ENCODE measurements at regions not wholly inside any gene's neighbourhood (a gene's known extent, or its start where the extent isn't known, plus 50 kb on each side); places are given as distances from the start of the nearest gene placed in this dataset.

DNA sequence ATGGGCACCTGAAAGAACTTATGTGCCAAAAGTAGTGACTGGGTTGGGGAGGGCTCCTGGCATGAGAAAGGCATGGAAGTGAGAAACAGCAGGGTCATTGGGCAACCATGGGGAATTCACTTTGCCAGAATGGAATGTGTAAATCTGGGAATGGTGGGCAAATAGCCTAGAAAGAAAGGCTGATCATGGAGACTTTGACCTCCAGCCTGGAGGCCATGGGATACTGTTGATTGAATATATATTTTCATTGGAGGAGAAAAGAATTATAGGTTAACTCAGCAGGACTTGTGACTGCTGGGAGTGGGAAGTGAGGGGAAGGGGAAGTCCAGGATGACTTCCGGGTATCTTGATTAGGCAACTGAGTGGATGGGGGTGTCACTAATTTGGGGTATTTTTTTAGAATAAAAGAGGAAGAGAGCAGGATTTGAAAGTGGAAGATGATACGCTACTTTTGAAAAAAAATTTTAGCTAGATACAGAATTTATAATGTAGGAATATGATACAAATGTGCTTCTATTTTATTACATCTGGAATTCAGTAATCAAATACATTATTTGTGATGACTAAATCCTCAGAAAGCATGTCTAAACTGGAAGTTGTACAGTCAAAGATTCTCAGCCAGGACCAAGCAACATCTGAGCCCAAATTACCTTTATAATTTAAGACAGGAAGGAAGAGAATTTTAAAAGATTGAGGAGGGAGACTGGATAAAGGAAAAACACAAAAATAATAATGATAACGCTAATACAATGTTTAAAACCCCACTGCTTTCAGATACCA lies 116.2 kb downstream of the GATA6 start:
- Histone ChIP-seq H3K27me3 (ENCODE audit: control insufficient read depth, insufficient read depth, low read length) (no peaks in the 10 kb centered on the region), H3K18ac (ENCODE audit: low read depth, low read length) (no peak overlapping the region), H3K79me1 (ENCODE audit: low read depth in 1 of 2, low read length in 2 of 2) (no peaks in the 10 kb centered on the region), H3K9ac (ENCODE audit: low read depth, low read length) (no peak overlapping the region), H2BK120ac (ENCODE audit: low read depth, low read length) (no peak overlapping the region), H3K4me2 (ENCODE audit: low read depth, low read length) (no peak overlapping the region), H3K14ac (replicated peaks; ENCODE audit: low read depth, low read length) (no peak overlapping the region), H4K91ac (ENCODE audit: insufficient read depth, low read depth, low read length) (no peak overlapping the region), H3K36me3 (ENCODE audit: control insufficient read depth, insufficient read depth, low read length) (no peaks in the 10 kb centered on the region), H4K20me1 (ENCODE audit: insufficient read depth, low read length) (no peaks in the 10 kb centered on the region), H2AFZ (replicated peaks; ENCODE audit: low read length, poor library complexity) (no peak overlapping the region), H3K23ac (ENCODE audit: low read depth, low read length) (no peak overlapping the region), H2AK9ac (replicated peaks; ENCODE audit: low read depth, low read length, poor library complexity) (no peak overlapping the region), H2AK5ac (ENCODE audit: low read depth, low read length) (no peak overlapping the region), H3K9me3 (ENCODE audit: control insufficient read depth, insufficient read depth, low read length) (peaks cover 2% of the 10 kb centered on the region; the same call in 1 of the 2 replicates), H2BK20ac (ENCODE audit: low read depth, low read length) (no peak overlapping the region), H2BK5ac (ENCODE audit: low read depth, low read length, poor library complexity, severe bottlenecking) (no peak overlapping the region), H2BK15ac (ENCODE audit: low read depth, low read length) (no peak overlapping the region), H3K4ac (ENCODE audit: low read depth, low read length) (no peak overlapping the region; the same call in 1 of the 2 replicates), H3K27ac (ENCODE audit: insufficient read depth, low read length) (no peak overlapping the region), H3K9me1 (ENCODE audit: insufficient read depth, low read length) (peaks cover 12% of the 10 kb centered on the region; the same call in 1 of the 2 replicates), H3K4me1 (ENCODE audit: control insufficient read depth, insufficient read depth, low read length) (peaks cover 4% of the 10 kb centered on the region), H3K4me3 (ENCODE audit: insufficient read depth, low read depth, low read length) (no peak overlapping the region), H4K5ac (ENCODE audit: low read depth, low read length) (no peak overlapping the region), H3K56ac (ENCODE audit: extremely low read depth, insufficient read depth, low read length) (no peak overlapping the region), H4K8ac (ENCODE audit: low read depth in 2 of 2, low read length in 2 of 2) (no peak overlapping the region)
- CTCF ChIA-PET: no interaction called here
- ATAC-seq (ENCODE audit: low read depth): no peak
- in situ Hi-C loops (cut with MboI; ENCODE audit: low sequenced_read_pairs) (no loop called here), intact Hi-C loops (cut with micrococcal nuclease) (no loop called here), dilution Hi-C loops (cut with HindIII; ENCODE audit: low sequenced_read_pairs, unreplicated experiment) (no loop called here)
- no peak for DNase-seq
- TF ChIP-seq RAD21 (IDR thresholded peaks at IDR 0.05; ENCODE audit: low read length) (no peak), BHLHE40 (IDR thresholded peaks at IDR 0.05; ENCODE audit: low read depth, low read length) (no peak), CTCF (conservative IDR thresholded peaks at IDR 0.05; ENCODE audit: low read depth, low read length) (no peak), RFX5 (IDR thresholded peaks at IDR 0.05; ENCODE audit: low read depth, low read length) (no peak), NFE2L2 (IDR thresholded peaks at IDR 0.05; ENCODE audit: low read depth, low read length) (no peak), POLR2A (IDR thresholded peaks at IDR 0.05; ENCODE audit: low read depth, low read length) (no peak), CEBPB (IDR thresholded peaks at IDR 0.05; ENCODE audit: low read depth, low read length) (no peak), RCOR1 (IDR thresholded peaks at IDR 0.05; ENCODE audit: insufficient replicate concordance, low read length) (no peak), FOS (IDR thresholded peaks at IDR 0.05; ENCODE audit: low read depth, low read length) (no peak), MAZ (IDR thresholded peaks at IDR 0.05; ENCODE audit: borderline replicate concordance, low read depth, low read length) (no peak), CHD1 (IDR thresholded peaks at IDR 0.05; ENCODE audit: low read depth, low read length) (no peak), MXI1 (IDR thresholded peaks at IDR 0.05; ENCODE audit: borderline replicate concordance, low read depth, low read length) (no peak), MAFK (IDR thresholded peaks at IDR 0.05; ENCODE audit: low read depth, low read length) (no peak), SMC3 (IDR thresholded peaks at IDR 0.05; ENCODE audit: low read depth, low read length) (no peak)
- TF ChIP-seq, protein P1, sequence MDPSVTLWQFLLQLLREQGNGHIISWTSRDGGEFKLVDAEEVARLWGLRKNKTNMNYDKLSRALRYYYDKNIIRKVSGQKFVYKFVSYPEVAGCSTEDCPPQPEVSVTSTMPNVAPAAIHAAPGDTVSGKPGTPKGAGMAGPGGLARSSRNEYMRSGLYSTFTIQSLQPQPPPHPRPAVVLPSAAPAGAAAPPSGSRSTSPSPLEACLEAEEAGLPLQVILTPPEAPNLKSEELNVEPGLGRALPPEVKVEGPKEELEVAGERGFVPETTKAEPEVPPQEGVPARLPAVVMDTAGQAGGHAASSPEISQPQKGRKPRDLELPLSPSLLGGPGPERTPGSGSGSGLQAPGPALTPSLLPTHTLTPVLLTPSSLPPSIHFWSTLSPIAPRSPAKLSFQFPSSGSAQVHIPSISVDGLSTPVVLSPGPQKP (IDR thresholded peaks at IDR 0.05; ENCODE audit: borderline replicate concordance, low read depth, low read length): no peak
- TF ChIP-seq, protein P2, sequence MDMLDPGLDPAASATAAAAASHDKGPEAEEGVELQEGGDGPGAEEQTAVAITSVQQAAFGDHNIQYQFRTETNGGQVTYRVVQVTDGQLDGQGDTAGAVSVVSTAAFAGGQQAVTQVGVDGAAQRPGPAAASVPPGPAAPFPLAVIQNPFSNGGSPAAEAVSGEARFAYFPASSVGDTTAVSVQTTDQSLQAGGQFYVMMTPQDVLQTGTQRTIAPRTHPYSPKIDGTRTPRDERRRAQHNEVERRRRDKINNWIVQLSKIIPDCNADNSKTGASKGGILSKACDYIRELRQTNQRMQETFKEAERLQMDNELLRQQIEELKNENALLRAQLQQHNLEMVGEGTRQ (IDR thresholded peaks at IDR 0.05; ENCODE audit: low read depth, low read length): no peak
- no TSS peak for BruUV-seq (replicated peaks)
- POLR2A ChIA-PET (ENCODE audit: unreplicated experiment): no interaction called here
- 100% methylated on average over 1 of the region's 3 CpGs; no CpG with 5 or more reads in 1 of the 2 experiments for WGBS, 2 experiments (ENCODE audit: extremely low coverage in 2 of 2, insufficient read length in 1 of 2)

Measured in IMR-90 (cell line).